ENCODE measurements at regions not wholly inside any gene's neighbourhood (a gene's known extent, or its start where the extent isn't known, plus 50 kb on each side); places are given as distances from the start of the nearest gene placed in this dataset.

DNA sequence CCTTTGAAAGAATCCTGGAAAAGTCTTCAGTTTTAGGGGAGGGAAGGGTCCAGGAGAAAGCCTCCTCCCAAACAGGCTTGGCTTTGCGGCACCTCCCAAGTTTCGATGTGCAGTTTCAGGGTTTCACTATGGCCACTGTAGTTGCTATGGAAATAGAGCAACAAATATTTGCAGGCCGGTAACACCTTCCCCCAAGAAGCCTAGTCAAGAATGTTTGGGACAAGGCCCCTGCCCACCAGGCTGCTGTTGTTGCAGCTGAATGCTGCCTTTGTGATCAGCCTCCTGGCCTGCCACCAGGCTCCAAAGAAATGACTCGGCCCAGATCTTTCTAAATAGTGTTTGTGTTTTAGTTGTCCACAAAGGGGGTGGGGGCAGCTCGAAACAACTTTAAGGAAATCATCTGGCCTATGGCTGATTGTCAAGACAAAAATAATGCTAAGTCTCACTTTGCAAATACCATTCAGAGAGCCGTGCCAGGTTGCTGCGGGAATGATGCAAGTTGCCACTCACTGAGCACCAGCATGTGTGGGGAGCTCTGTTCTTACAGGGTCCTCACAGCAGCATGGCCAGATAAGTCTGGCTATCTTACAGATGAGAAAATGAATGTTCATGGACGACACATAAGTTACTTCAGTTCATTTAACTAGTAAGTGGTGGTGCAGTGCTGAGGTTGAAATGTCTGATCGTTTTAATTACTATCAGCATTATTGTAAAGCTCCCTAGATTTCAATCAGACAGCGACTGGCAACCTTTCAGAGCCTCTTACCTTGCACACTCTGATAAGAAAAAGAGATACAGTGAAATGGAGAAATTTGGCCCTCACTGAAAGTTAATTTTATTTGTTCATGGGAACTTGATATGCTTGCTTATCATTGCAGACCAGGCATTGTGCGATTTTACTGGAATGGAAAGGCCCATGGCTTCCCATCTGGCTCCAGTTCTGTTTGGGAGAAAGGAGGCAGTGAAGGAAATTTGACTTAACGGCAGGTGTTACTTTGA is 91.2 kb upstream of the JUN start:
- TF ChIP-seq, protein P1, sequence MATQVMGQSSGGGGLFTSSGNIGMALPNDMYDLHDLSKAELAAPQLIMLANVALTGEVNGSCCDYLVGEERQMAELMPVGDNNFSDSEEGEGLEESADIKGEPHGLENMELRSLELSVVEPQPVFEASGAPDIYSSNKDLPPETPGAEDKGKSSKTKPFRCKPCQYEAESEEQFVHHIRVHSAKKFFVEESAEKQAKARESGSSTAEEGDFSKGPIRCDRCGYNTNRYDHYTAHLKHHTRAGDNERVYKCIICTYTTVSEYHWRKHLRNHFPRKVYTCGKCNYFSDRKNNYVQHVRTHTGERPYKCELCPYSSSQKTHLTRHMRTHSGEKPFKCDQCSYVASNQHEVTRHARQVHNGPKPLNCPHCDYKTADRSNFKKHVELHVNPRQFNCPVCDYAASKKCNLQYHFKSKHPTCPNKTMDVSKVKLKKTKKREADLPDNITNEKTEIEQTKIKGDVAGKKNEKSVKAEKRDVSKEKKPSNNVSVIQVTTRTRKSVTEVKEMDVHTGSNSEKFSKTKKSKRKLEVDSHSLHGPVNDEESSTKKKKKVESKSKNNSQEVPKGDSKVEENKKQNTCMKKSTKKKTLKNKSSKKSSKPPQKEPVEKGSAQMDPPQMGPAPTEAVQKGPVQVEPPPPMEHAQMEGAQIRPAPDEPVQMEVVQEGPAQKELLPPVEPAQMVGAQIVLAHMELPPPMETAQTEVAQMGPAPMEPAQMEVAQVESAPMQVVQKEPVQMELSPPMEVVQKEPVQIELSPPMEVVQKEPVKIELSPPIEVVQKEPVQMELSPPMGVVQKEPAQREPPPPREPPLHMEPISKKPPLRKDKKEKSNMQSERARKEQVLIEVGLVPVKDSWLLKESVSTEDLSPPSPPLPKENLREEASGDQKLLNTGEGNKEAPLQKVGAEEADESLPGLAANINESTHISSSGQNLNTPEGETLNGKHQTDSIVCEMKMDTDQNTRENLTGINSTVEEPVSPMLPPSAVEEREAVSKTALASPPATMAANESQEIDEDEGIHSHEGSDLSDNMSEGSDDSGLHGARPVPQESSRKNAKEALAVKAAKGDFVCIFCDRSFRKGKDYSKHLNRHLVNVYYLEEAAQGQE (IDR thresholded peaks at IDR 0.05; ENCODE audit: insufficient replicate concordance, low read depth) = no peak
- no peak for TF ChIP-seq GABPA (IDR thresholded peaks at IDR 0.05; ENCODE audit: low read depth)
- TF ChIP-seq, protein P2, sequence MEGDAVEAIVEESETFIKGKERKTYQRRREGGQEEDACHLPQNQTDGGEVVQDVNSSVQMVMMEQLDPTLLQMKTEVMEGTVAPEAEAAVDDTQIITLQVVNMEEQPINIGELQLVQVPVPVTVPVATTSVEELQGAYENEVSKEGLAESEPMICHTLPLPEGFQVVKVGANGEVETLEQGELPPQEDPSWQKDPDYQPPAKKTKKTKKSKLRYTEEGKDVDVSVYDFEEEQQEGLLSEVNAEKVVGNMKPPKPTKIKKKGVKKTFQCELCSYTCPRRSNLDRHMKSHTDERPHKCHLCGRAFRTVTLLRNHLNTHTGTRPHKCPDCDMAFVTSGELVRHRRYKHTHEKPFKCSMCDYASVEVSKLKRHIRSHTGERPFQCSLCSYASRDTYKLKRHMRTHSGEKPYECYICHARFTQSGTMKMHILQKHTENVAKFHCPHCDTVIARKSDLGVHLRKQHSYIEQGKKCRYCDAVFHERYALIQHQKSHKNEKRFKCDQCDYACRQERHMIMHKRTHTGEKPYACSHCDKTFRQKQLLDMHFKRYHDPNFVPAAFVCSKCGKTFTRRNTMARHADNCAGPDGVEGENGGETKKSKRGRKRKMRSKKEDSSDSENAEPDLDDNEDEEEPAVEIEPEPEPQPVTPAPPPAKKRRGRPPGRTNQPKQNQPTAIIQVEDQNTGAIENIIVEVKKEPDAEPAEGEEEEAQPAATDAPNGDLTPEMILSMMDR (IDR thresholded peaks at IDR 0.05; ENCODE audit: insufficient read depth, low read length) = no peak
- TF ChIP-seq SPI1 (IDR thresholded peaks at IDR 0.05; ENCODE audit: borderline replicate concordance, low read depth) = no peak
- no peak for TF ChIP-seq POLR2AphosphoS5 (IDR thresholded peaks at IDR 0.05; ENCODE audit: low read depth)
- H3K27ac ChIP-seq (replicated peaks) = no peak overlapping the region
- no peak overlapping the region for H3K4me3 ChIP-seq (replicated peaks; ENCODE audit: insufficient read depth, low read length)
- DNase-seq (ENCODE audit: low read depth in 1 of 2, low spot score in 1 of 2) = no peak
- H3K27me3 ChIP-seq (ENCODE audit: insufficient read depth, poor library complexity, severe bottlenecking) = no peaks in the 10 kb centered on the region

DNA sequence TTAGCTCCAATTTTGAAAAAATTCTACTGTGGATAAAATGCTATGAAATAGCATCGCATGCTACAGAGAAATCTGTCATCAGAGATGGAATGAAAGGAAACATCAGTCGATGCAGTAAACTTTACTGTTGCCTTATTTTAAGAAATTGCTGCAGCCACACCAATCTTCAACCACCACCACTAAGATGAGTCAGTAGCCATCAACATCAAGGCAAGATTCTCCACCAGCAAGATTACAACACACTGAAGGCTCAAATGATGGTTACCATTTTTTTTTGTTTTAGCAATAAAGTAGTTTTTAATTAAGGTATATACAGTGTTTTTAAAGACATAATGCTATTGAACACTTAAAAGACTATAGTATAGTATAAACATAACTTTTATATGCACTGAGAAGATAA is 95.6 kb upstream of the JUN start:
- H3K27ac ChIP-seq (replicated peaks) = no peak overlapping the region
- TF ChIP-seq GABPA (IDR thresholded peaks at IDR 0.05; ENCODE audit: low read depth) (no peak), SPI1 (IDR thresholded peaks at IDR 0.05; ENCODE audit: borderline replicate concordance, low read depth) (no peak), POLR2AphosphoS5 (IDR thresholded peaks at IDR 0.05; ENCODE audit: low read depth) (no peak)
- TF ChIP-seq, protein P2 (IDR thresholded peaks at IDR 0.05; ENCODE audit: insufficient read depth, low read length) = no peak
- TF ChIP-seq, protein P1 (IDR thresholded peaks at IDR 0.05; ENCODE audit: insufficient replicate concordance, low read depth) = no peak
- H3K27me3 ChIP-seq (ENCODE audit: insufficient read depth, poor library complexity, severe bottlenecking) = no peaks in the 10 kb centered on the region
- no peak overlapping the region for H3K4me3 ChIP-seq (replicated peaks; ENCODE audit: insufficient read depth, low read length)
- no peak for DNase-seq (ENCODE audit: low read depth in 1 of 2, low spot score in 1 of 2)

DNA sequence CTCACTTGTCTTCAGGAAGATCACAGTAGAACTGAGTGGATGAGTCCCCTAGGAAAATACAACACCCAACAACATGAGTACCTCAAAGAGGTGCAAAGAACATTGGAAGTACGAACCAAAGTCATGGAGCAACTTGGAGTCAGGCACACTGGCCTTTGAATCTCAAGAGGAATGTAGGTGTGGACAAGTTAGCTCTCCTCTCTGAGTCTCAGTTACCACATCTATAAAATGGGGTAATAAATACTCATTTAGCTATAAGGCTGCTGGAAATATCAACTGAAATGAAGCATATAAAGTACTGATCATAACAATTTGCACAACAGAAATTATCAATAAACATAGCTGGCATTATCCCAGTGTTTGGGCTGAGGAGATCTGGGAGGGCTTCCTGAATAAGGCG is 96.7 kb upstream of the JUN start:
- Histone ChIP-seq H3K27me3 (ENCODE audit: insufficient read depth, poor library complexity, severe bottlenecking) (no peaks in the 10 kb centered on the region), H3K4me3 (replicated peaks; ENCODE audit: insufficient read depth, low read length) (no peak overlapping the region), H3K27ac (replicated peaks) (no peak overlapping the region)
- TF ChIP-seq POLR2AphosphoS5 (IDR thresholded peaks at IDR 0.05; ENCODE audit: low read depth) (no peak), GABPA (IDR thresholded peaks at IDR 0.05; ENCODE audit: low read depth) (no peak), SPI1 (IDR thresholded peaks at IDR 0.05; ENCODE audit: borderline replicate concordance, low read depth) (no peak)
- TF ChIP-seq, protein P1 (IDR thresholded peaks at IDR 0.05; ENCODE audit: insufficient replicate concordance, low read depth) = no peak
- TF ChIP-seq, protein P2 (IDR thresholded peaks at IDR 0.05; ENCODE audit: insufficient read depth, low read length) = no peak
- no peak for DNase-seq (ENCODE audit: low read depth in 1 of 2, low spot score in 1 of 2)

Data from HL-60 (cell line).